HL-60 (cell line): ENCODE measurements at regions not wholly inside any gene's neighbourhood (a gene's known extent, or its start where the extent isn't known, plus 50 kb on each side); places are given as distances from the start of the nearest gene placed in this dataset.
A peak's percentile ranks its signal among the peaks of the same experiment; 100 is the strongest.

Source experiments
- DNase-seq, 2 experiments: peaks; one replicate each; pipeline ENCODE4 v3.0.0-alpha.2; 2010 to 2020; ENCODE audit warnings: low read depth in 1 of 2, low spot score in 1 of 2
- H3K27ac ChIP-seq: fragments of 250-450 bp; sonication (Bioruptor Pico); replicated peaks from 2 replicates; pipeline ENCODE4 v1.5.1; 2020; ENCODE audit warnings: mild to moderate bottlenecking, moderate library complexity
- H3K27me3 ChIP-seq: fragments of 250-450 bp; sonication (Bioruptor Pico); 2 replicates; pipeline ENCODE4 v1.5.1; 2021; ENCODE audit warnings: mild to moderate bottlenecking, moderate library complexity; ENCODE audit not compliant: insufficient read depth, poor library complexity, severe bottlenecking
- H3K4me3 ChIP-seq: replicated peaks from 2 replicates; pipeline ENCODE4 v1.5.1; 2011; ENCODE audit warnings: mild to moderate bottlenecking, control low read depth, low read length; ENCODE audit not compliant: insufficient read depth
- CTCF ChIP-seq: IDR thresholded peaks from one replicate; pipeline ENCODE4 v1.5.1; 2011; ENCODE audit warnings: low read length, control low read depth, inconsistent platforms; ENCODE audit not compliant: insufficient read depth
- GABPA ChIP-seq: IDR thresholded peaks from 2 replicates; pipeline ENCODE4 v1.6.1; 2012; ENCODE audit warnings: low read depth
- POLR2AphosphoS5 ChIP-seq: IDR thresholded peaks from 2 replicates; pipeline ENCODE4 v1.6.1; 2012; ENCODE audit warnings: low read depth
- SPI1 ChIP-seq: IDR thresholded peaks from 2 replicates; pipeline ENCODE4 v1.6.1; 2012; ENCODE audit warnings: low read depth, mild to moderate bottlenecking, borderline replicate concordance
- TF ChIP-seq, protein P1 (sequence below): IDR thresholded peaks from 2 replicates; pipeline ENCODE4 v1.6.1; 2012; ENCODE audit warnings: low read depth; ENCODE audit not compliant: insufficient replicate concordance

GRCh38 chr1:100629391-100629790 lies 90.2 kb upstream of the VCAM1 start:
- TF ChIP-seq SPI1 (no peak), CTCF (no peak), POLR2AphosphoS5 (no peak), GABPA (no peak)
- TF ChIP-seq, protein P1, sequence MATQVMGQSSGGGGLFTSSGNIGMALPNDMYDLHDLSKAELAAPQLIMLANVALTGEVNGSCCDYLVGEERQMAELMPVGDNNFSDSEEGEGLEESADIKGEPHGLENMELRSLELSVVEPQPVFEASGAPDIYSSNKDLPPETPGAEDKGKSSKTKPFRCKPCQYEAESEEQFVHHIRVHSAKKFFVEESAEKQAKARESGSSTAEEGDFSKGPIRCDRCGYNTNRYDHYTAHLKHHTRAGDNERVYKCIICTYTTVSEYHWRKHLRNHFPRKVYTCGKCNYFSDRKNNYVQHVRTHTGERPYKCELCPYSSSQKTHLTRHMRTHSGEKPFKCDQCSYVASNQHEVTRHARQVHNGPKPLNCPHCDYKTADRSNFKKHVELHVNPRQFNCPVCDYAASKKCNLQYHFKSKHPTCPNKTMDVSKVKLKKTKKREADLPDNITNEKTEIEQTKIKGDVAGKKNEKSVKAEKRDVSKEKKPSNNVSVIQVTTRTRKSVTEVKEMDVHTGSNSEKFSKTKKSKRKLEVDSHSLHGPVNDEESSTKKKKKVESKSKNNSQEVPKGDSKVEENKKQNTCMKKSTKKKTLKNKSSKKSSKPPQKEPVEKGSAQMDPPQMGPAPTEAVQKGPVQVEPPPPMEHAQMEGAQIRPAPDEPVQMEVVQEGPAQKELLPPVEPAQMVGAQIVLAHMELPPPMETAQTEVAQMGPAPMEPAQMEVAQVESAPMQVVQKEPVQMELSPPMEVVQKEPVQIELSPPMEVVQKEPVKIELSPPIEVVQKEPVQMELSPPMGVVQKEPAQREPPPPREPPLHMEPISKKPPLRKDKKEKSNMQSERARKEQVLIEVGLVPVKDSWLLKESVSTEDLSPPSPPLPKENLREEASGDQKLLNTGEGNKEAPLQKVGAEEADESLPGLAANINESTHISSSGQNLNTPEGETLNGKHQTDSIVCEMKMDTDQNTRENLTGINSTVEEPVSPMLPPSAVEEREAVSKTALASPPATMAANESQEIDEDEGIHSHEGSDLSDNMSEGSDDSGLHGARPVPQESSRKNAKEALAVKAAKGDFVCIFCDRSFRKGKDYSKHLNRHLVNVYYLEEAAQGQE: no peak
- no peak for DNase-seq
- no peak overlapping the region for H3K27ac ChIP-seq
- H3K4me3 ChIP-seq: no peak overlapping the region
- no peaks in the 10 kb centered on the region for H3K27me3 ChIP-seq

GRCh38 chr1:100631015-100631551 lies 88.5 kb upstream of the VCAM1 start:
- no peak overlapping the region for H3K27ac ChIP-seq
- peak; percentile 36 to 39 for DNase-seq
- TF ChIP-seq POLR2AphosphoS5: peak; percentile 47; the same call in 1 of the 2 replicates
- TF ChIP-seq, protein P1: no peak
- TF ChIP-seq GABPA: no peak
- no peak for TF ChIP-seq CTCF
- peak; percentile 57; the same call in 1 of the 2 replicates for TF ChIP-seq SPI1
- no peak overlapping the region for H3K4me3 ChIP-seq
- H3K27me3 ChIP-seq: no peaks in the 10 kb centered on the region

GRCh38 chr1:100642826-100643225 lies 76.7 kb upstream of the VCAM1 start:
- TF ChIP-seq POLR2AphosphoS5 (no peak), SPI1 (no peak), CTCF (no peak)
- TF ChIP-seq, protein P1: no peak
- H3K4me3 ChIP-seq: no peak overlapping the region
- no peaks in the 10 kb centered on the region for H3K27me3 ChIP-seq
- DNase-seq: no peak
- H3K27ac ChIP-seq: no peak overlapping the region
